ENCODE measurements at regions not wholly inside any gene's neighbourhood (a gene's known extent, or its start where the extent isn't known, plus 50 kb on each side); places are given as distances from the start of the nearest gene placed in this dataset.

GRCh38 chr2:30310371-30310770, 79.0 kb downstream of the LBH start:
- H3K36me3 ChIP-seq: no peaks in the 10 kb centered on the region
- ATAC-seq: no peak
- no peaks in the 10 kb centered on the region for H3K4me1 ChIP-seq
- TF ChIP-seq EP300 (IDR thresholded peaks at IDR 0.05): no peak
- no peak for TF ChIP-seq POLR2AphosphoS5 (IDR thresholded peaks at IDR 0.05)
- TF ChIP-seq POLR2A (IDR thresholded peaks at IDR 0.05): no peak
- TF ChIP-seq, protein P1, sequence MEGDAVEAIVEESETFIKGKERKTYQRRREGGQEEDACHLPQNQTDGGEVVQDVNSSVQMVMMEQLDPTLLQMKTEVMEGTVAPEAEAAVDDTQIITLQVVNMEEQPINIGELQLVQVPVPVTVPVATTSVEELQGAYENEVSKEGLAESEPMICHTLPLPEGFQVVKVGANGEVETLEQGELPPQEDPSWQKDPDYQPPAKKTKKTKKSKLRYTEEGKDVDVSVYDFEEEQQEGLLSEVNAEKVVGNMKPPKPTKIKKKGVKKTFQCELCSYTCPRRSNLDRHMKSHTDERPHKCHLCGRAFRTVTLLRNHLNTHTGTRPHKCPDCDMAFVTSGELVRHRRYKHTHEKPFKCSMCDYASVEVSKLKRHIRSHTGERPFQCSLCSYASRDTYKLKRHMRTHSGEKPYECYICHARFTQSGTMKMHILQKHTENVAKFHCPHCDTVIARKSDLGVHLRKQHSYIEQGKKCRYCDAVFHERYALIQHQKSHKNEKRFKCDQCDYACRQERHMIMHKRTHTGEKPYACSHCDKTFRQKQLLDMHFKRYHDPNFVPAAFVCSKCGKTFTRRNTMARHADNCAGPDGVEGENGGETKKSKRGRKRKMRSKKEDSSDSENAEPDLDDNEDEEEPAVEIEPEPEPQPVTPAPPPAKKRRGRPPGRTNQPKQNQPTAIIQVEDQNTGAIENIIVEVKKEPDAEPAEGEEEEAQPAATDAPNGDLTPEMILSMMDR (IDR thresholded peaks at IDR 0.05): no peak
- H3K9me3 ChIP-seq: no peaks in the 10 kb centered on the region
- WGBS, 2 donors (ENCODE audit: low coverage in 1 of 2): 57 to 89% methylated on average over 1 to 5 of the region's 5 CpGs
- no peak overlapping the region for H3K27ac ChIP-seq
- no peaks in the 10 kb centered on the region for H3K27me3 ChIP-seq
- H3K4me3 ChIP-seq: no peak overlapping the region

GRCh38 chr2:30310955-30311354, 79.6 kb downstream of the LBH start:
- H3K9me3 ChIP-seq: no peaks in the 10 kb centered on the region
- H3K36me3 ChIP-seq: no peaks in the 10 kb centered on the region
- H3K4me3 ChIP-seq: no peak overlapping the region
- ATAC-seq: no peak
- WGBS, 2 donors (ENCODE audit: low coverage in 1 of 2): 65 to 84% methylated on average over 2 to 4 of the region's 5 CpGs
- no peak overlapping the region for H3K27ac ChIP-seq
- no peak for TF ChIP-seq POLR2AphosphoS5 (IDR thresholded peaks at IDR 0.05)
- TF ChIP-seq POLR2A (IDR thresholded peaks at IDR 0.05): no peak
- no peak for TF ChIP-seq EP300 (IDR thresholded peaks at IDR 0.05)
- TF ChIP-seq, protein P1 (IDR thresholded peaks at IDR 0.05): no peak
- no peaks in the 10 kb centered on the region for H3K4me1 ChIP-seq
- no peaks in the 10 kb centered on the region for H3K27me3 ChIP-seq

DNA sequence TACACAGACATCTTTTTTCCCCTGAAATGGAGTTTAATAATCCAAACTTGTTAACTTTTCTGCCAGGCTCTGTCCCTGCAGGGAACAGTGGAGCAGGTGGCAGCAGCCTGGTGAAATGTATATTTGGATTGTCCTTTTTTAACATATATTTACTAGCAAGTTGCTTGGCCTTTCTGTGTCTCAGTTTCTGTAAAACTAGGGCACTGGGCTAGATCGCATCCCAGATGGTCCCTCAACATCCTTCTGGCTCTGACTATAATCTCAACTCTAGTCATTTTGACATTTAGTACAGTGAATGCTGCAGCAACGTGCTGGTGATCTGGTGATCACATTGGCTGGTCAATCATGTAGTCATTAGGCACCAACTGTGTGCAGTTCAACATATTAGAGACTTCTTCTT, 80.4 kb downstream of the LBH start:
- WGBS, 2 donors (ENCODE audit: low coverage in 1 of 2): 81 to 100% methylated on average over 2 of the region's 2 CpGs
- Histone ChIP-seq H3K9me3 (no peaks in the 10 kb centered on the region), H3K4me3 (no peak overlapping the region), H3K27ac (no peak overlapping the region), H3K36me3 (no peaks in the 10 kb centered on the region), H3K27me3 (no peaks in the 10 kb centered on the region), H3K4me1 (no peaks in the 10 kb centered on the region)
- no peak for ATAC-seq
- TF ChIP-seq EP300 (IDR thresholded peaks at IDR 0.05) (no peak), POLR2AphosphoS5 (IDR thresholded peaks at IDR 0.05) (no peak)

DNA sequence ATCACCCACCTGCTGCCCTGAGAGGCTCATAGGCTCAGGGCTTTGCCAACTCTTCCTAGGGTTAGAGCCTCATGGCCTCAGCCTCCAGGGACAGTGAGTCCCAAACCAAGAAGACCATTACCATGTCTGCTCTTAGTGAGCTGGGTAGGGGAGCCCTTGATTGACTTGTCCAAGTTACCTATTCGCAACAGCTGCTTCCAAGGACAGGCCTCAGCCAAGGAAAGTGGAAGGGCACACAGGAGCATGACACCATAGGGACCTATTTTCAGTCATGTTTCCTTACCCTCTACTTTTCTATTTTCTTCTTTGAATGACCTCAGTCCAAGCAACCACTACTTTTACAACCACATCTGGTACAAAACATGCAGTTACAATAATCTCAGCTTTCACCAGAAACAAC, 81.6 kb downstream of the LBH start:
- ATAC-seq: no peak
- H3K4me3 ChIP-seq: no peak overlapping the region
- no peaks in the 10 kb centered on the region for H3K36me3 ChIP-seq
- no peaks in the 10 kb centered on the region for H3K4me1 ChIP-seq
- TF ChIP-seq EP300 (IDR thresholded peaks at IDR 0.05) (no peak), POLR2A (IDR thresholded peaks at IDR 0.05) (no peak), POLR2AphosphoS5 (IDR thresholded peaks at IDR 0.05) (no peak)
- TF ChIP-seq, protein P1 (IDR thresholded peaks at IDR 0.05): no peak
- no peaks in the 10 kb centered on the region for H3K9me3 ChIP-seq
- WGBS, 2 donors (ENCODE audit: low coverage in 1 of 2): 100% methylated on average over 1 of the region's 1 CpG; no CpG with 5 or more reads in 1 of the 2 donors
- no peak overlapping the region for H3K27ac ChIP-seq
- no peaks in the 10 kb centered on the region for H3K27me3 ChIP-seq

DNA sequence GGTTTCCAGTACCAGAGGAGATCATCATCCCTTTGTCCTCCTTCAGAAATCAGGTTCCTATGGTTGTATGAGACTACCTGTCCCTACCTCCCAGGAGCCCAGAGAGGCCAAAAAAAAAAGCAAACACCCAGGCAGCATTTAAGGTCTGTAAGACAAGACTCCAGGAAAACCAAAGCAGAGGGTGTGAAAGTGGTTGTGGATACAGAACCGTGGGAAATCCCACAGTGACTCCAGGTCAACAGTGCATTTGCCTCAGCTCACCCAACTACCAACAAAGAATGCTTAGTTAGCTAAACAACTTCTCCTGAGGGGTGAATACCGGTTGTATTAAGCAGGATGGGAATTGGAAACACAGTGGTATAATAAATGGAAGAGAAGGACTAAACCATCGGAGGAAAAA, 83.6 kb downstream of the LBH start:
- no peak overlapping the region for H3K4me3 ChIP-seq
- H3K4me1 ChIP-seq: no peaks in the 10 kb centered on the region
- TF ChIP-seq EP300 (IDR thresholded peaks at IDR 0.05) (no peak), POLR2A (IDR thresholded peaks at IDR 0.05) (no peak), POLR2AphosphoS5 (IDR thresholded peaks at IDR 0.05) (no peak)
- TF ChIP-seq, protein P1 (IDR thresholded peaks at IDR 0.05): no peak
- H3K27me3 ChIP-seq: no peaks in the 10 kb centered on the region
- no peak for ATAC-seq
- no peaks in the 10 kb centered on the region for H3K9me3 ChIP-seq
- WGBS, 2 donors (ENCODE audit: low coverage in 1 of 2): 88 to 96% methylated on average over 1 to 3 of the region's 3 CpGs
- H3K36me3 ChIP-seq: no peaks in the 10 kb centered on the region
- H3K27ac ChIP-seq: no peak overlapping the region
